ENCODE measurements at regions not wholly inside any gene's neighbourhood (a gene's known extent, or its start where the extent isn't known, plus 50 kb on each side); places are given as distances from the start of the nearest gene placed in this dataset.

DNA sequence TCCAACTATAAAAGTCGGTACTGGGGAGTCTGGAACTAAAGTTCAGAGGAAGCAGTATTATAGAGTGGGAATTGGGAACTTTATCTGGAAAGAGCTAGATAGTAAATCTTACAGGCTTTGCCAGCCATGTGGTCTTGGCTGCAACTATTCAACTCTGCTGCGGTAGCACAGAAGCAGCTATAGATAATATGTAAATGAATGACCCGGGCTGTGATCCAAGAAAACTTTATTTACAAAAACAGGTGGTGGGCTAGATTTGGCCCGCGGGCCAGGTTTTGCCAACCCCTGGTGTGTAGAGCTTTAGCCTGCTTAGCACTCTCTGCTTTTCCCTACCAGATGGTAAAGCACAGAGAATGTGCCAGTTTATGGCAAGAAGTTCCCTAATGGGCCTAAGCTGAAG is 70.8 kb downstream of the TNP1 start:
- TF ChIP-seq, protein P1, sequence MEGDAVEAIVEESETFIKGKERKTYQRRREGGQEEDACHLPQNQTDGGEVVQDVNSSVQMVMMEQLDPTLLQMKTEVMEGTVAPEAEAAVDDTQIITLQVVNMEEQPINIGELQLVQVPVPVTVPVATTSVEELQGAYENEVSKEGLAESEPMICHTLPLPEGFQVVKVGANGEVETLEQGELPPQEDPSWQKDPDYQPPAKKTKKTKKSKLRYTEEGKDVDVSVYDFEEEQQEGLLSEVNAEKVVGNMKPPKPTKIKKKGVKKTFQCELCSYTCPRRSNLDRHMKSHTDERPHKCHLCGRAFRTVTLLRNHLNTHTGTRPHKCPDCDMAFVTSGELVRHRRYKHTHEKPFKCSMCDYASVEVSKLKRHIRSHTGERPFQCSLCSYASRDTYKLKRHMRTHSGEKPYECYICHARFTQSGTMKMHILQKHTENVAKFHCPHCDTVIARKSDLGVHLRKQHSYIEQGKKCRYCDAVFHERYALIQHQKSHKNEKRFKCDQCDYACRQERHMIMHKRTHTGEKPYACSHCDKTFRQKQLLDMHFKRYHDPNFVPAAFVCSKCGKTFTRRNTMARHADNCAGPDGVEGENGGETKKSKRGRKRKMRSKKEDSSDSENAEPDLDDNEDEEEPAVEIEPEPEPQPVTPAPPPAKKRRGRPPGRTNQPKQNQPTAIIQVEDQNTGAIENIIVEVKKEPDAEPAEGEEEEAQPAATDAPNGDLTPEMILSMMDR (conservative IDR thresholded peaks at IDR 0.05): no peak
- TF ChIP-seq ZFX (IDR thresholded peaks at IDR 0.05): no peak

All from C4-2B (cell line).